GM18519 (cell line): ENCODE measurements at regions not wholly inside any gene's neighbourhood (a gene's known extent, or its start where the extent isn't known, plus 50 kb on each side); places are given as distances from the start of the nearest gene placed in this dataset.

Experiments
- ATAC-seq: cut with Tn5 transposase; IDR thresholded peaks from one replicate; pipeline ENCODE4 v1.9.1; 2021; ENCODE audit warnings: mild to moderate bottlenecking, moderate library complexity; ENCODE audit not compliant: unreplicated experiment, low FRiP score

GRCh38 chr9:78778318-78778717 is 481.4 kb downstream of the PSAT1 start:
- ATAC-seq: no peak

- no peak for ATAC-seq
These were observed 482.0 kb downstream of the PSAT1 start for GRCh38 chr9:78778861-78779374.

- ATAC-seq: no peak
These were observed 484.8 kb downstream of the PSAT1 start for GRCh38 chr9:78781681-78782080.

DNA sequence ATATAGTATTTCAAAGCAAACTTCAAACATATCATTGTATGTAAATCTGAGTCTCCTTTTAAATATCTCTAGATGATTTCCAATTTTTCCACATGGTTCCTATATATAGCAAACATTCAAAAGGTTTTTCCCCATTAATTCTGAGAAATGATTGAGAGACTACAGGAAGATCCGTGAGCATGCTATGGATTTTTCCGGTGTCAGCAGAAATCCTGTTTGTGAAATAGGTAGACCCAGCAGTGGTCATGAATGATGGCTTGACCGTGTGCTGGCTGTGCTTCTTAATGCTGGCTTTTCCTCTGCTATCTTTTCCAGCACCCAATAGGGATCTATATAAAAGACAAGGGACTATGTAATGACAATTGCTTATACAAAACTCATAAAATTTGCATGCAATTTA is 485.3 kb downstream of the PSAT1 start:
- no peak for ATAC-seq

DNA sequence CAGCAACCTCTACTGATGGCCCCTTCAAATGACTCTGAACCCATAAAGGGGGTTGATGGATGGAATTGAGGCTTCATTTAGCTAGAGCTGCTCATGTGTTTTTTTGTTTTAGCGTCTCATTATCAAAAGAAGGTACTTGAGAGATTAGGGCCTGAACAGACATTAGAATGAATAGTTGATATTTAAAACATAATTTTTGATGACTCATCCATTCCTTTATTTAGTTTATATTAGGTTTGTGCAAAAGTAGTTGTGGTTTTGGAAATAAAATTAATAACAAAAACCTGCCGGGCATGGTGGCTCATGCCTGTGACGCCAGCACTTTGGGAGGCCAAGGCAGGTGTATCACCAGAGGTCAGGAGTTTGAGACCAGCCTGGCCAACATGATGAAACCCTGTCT is 485.9 kb downstream of the PSAT1 start:
- ATAC-seq: no peak

GRCh38 chr9:78783743-78784142 is 486.8 kb downstream of the PSAT1 start:
- peak; percentile 58 for ATAC-seq

DNA sequence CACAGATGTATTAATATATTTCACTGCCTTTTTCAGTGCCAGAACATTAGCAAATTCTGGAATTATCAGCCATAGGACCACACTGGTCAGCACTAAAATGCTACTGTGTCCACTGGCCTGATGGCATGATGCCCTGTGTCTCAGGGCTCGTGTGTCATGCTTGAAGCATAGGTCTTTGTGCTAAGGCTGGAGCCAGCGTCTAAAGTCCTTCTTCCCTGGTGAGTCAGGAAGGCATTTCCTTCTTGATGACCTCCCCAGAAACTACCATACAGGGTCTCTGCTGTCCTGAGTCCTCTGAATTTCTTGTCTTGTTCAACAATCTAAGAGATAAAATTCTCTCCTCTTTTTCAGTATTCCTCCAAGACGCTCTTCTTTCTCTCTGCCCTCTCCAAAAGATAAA is 489.9 kb downstream of the PSAT1 start:
- no peak for ATAC-seq

- ATAC-seq: no peak
These were observed 491.2 kb downstream of the PSAT1 start for GRCh38 chr9:78788101-78788500.

GRCh38 chr9:78791779-78792178 is 494.9 kb downstream of the PSAT1 start:
- no peak for ATAC-seq

DNA sequence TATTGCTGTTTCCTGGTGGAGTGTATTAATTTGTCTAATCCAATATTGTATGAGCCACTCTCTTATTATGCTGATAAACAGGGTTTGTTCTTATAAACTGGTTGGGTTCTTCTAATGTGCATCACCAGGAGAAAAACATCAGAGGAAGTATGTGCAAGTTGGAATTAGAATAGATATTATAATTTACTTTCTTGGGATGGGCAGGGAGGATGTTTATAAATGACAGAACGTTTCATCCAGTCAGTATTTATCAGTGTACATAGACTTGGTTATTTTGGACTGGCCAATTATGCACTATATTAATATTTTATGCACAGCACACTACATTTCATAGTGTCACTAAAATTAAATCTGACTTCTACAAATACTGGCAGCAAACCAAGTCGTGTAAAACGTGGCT is 495.8 kb downstream of the PSAT1 start:
- no peak for ATAC-seq

DNA sequence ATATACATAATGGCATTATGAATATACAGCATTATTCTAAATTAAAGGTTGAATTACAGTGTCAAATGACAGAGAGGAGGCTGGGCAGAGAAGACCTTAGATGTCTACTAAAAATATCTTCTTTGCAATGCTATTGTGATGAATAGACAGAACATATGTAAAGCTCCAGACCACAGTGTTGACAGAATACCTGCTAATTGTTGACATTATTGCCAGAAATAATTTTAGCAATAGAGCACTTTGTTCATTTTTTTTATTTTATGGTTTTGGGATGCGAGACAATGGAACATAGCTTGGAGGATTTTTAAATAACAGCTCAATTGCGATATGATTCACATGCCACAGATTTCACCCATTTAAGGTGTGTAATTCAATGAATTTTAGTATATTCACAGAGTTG is 508.8 kb downstream of the PSAT1 start:
- ATAC-seq: no peak

- no peak for ATAC-seq
These were observed 509.7 kb downstream of the PSAT1 start for GRCh38 chr9:78806492-78807160.

- no peak for ATAC-seq
These were observed 510.4 kb downstream of the PSAT1 start for GRCh38 chr9:78807286-78807685.

DNA sequence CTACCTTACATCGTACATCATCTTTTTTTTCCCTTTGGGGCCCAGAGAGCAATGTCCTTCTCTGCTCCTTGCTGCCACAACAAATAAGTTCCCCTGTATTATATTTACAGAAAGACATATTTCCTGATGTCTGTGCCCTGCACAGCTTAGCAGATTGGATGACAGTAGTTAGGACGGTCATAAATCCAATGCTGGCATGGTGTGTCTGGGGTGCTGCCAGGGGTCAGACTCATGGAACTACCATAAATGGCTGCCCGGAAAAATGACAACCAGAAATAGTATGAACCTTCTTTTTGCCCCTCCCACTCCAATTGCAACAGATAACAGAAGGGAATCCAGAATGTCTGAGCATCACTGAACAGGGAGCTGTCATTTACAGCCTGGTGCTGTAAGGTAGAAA is 511.1 kb downstream of the PSAT1 start:
- ATAC-seq: no peak

DNA sequence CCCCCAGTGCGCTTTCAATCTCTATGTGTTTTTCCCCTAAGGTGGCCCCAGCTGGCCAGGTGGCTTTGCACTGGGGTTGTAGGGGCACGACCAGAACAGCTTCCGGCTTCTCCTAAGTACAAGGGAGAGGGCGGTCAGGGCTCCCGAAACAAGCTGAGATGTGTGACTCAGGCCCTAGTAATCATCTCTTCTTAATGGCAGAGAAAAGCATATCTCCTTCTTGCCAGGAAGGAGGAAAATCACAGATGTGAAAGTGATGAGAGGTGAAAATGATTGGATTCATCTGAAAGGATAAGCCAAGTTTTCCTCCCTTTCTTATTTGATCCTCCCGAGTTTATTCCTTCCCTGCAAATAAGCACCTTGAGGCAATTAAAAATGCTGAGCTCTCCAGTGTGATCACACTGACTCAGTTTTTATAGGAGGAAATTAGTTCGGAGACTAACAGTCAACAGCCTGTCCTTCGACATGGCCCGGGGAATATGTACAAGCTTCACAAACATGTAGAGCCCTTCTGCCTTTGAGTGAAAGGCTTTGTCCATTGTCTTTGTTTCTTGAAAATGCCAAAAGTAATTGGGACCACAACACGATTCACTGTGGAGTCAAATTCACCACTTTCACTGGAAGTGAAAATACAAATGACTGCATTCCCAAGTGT is 514.8 kb downstream of the PSAT1 start:
- ATAC-seq: no peak

DNA sequence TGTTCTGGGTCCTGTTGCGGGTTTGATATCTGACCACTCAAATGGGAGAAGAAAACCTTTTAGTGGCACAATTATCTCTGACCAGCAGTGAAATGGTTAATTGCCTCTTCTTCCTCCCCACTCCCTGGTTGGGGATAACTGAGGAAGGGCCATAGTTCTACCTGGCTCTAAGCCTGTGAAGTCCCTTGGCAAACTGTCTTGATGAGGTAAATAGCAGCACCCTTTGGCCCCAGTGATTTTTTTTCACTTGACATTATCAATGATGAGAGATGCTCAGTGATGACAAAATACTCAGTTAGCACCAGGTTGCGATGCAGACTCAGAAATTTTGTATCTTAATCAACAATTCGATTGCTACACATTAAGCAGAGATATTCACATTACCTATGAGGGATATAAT is 515.7 kb downstream of the PSAT1 start:
- no peak for ATAC-seq

- ATAC-seq: no peak
These were observed 516.8 kb downstream of the PSAT1 start for GRCh38 chr9:78813602-78814180.

- ATAC-seq: peak; percentile 73
These were observed 524.3 kb downstream of the PSAT1 start for GRCh38 chr9:78821126-78821822.

- ATAC-seq: no peak
These were observed 529.6 kb downstream of the PSAT1 start for GRCh38 chr9:78826527-78826926.

DNA sequence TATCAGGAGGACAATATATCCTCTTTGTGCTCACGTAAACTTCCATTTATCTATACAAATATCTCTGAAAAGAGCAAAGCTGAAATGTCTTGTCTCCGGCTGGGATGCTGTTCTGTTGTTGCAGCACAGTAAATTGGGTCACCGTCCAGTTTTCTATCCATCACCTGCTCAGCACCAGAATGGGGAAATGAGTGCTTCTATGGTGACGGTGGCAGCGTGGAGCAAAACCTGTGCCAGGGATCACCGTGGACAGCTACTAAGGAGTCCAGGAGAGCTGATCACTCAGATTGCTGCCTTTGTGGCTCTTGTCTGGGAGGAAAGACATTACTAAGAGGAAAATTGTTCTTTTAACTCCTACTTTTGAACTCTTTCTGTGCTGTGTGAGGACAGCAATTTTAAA is 531.6 kb downstream of the PSAT1 start:
- ATAC-seq: no peak

GRCh38 chr9:78830301-78830700 is 533.4 kb downstream of the PSAT1 start:
- ATAC-seq: no peak
